Amniotic stem cell (primary cell): ENCODE measurements at regions not wholly inside any gene's neighbourhood (a gene's known extent, or its start where the extent isn't known, plus 50 kb on each side); places are given as distances from the start of the nearest gene placed in this dataset.
"Not testable (repeated sequence)": the region's sequence is repeated elsewhere in the genome, so short reads cannot be mapped to it uniquely, and the experiment has no call there.

Experiments
- DNase-seq: peaks from one replicate; lab custom pipeline; 2025; lab: John Stamatoyannopoulos, UW

- no peak for DNase-seq
Measured at GRCh38 chr5:36390640-36391039, 88.9 kb upstream of the RANBP3L start.

- DNase-seq: no peak
Measured at GRCh38 chr5:36392186-36392585, 90.5 kb upstream of the RANBP3L start.

- no peak for DNase-seq
Measured at GRCh38 chr5:36392818-36393217, 91.1 kb upstream of the RANBP3L start.

DNA sequence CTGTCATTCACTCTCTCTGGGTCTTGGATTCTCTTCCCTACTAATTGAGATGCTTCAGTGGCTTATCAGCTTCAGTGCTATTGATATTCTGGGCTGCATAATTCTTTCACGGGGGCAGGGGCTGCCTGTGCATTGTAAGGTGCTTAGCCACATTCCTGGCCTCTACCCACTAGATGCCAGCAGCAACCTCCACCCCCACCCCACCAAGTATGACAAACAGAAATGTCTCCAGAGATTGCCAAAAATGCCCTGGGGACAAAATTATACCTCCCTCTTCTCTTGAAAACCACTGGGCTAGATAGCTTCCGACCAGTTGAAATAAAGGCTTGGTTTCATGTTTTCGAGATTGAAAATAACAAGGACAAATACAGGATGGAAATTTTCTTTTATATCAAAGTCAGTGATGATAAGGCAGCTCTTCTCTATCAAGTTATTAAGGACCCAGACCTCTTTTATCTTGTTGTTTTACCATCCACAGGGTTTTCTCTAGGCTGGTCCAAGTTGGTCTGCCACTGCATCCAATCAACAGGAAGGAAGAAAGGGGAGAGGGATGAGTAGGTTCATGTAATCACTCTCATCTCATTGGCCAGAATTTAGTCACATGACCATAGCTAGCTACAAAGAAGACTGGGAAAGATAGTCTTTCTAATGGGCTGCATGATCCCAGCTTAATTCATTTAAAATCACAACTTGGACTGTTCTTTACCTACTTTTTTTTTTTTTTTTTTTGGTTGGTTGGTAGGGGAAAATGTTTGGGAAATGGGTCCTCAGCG is 92.1 kb upstream of the RANBP3L start:
- DNase-seq: no peak

- DNase-seq: no peak
Measured at GRCh38 chr5:36395260-36395659, 93.6 kb upstream of the RANBP3L start.

DNA sequence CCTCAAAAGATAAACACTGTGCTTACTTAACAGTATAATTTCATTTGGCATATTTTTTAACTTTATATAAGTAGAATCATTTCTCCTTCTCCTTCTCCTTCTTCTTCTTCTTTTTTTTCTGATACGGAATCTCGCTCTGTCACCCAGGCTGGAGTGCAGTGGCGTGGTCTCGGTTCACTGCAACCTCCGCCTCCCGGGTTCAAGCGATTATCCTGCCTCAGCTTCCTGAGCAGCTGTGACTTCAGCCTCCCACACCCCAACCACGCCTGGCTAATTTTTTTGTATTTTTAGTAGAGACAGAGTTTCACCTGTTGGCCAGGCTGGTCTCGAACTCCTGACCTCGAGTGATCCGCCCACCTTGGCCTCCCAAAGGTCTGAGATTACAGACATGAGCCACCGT is 94.2 kb upstream of the RANBP3L start:
- not testable (repeated sequence) for DNase-seq

DNA sequence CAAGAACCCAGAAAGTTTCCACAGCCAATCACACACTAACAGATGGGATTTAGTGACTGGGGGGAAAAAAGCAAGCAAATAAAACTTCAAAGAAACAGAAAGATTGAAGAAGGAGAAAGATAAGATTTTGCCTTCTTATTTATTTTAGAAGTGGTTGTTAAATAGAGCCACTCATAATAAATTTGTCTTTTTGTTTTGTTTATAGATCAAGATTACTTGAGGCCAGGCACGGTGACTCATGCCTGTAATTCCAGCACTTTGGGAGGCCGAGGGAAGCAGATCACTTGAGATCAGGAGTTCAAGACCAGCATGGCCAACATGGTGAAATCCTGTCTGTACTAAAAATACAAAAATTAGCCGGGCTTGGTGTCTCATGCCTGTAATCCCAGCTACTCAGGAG is 94.9 kb upstream of the RANBP3L start:
- no peak for DNase-seq

- no peak for DNase-seq
Measured at GRCh38 chr5:36397901-36398536, 96.3 kb upstream of the RANBP3L start.

- no peak for DNase-seq
Measured at GRCh38 chr5:36402512-36402906, 100.8 kb upstream of the RANBP3L start.

GRCh38 chr5:36403632-36404311 is 102.1 kb upstream of the RANBP3L start:
- DNase-seq: no peak

DNA sequence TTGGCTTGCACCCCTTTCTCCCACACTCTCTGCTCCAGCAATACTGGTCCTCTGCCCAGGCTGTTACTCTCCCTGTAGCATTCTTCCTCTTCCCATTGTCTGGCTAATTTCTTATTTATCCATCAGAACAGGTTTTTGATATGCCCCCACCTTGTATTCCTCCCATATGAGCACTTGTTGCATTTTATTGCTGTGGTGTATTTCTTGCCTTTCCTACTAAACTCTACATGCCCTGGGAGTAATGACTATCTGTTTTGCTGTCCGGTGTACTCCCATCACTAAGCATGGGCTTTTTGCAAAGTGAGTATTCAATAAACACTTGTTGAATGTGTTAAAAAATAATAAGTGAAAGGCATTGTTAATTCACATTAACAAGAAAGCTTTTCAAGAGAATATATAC is 104.3 kb upstream of the RANBP3L start:
- no peak for DNase-seq

DNA sequence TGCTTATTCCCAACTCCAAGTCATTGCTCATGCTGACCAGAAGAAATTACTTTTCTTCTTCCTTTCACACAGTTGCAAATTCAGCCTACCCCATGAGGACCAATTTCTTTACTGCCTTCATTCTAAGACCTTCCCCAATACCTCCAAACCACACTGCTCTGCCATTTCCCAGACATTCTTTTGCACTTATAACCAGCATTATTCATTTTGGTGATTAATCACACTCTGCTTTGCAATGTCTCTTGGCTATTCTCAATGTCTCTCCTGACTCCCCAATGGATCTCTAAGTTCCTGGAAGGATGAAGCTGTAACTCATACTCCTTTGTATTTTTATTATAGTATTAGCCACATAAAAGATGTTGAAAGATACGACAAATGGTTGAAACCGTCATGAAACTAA is 105.7 kb upstream of the RANBP3L start:
- no peak for DNase-seq

GRCh38 chr5:36409711-36410110 is 108.0 kb upstream of the RANBP3L start:
- not testable (repeated sequence) for DNase-seq

- DNase-seq: not testable (repeated sequence)
Measured at GRCh38 chr5:36410672-36411071, 109.0 kb upstream of the RANBP3L start.

DNA sequence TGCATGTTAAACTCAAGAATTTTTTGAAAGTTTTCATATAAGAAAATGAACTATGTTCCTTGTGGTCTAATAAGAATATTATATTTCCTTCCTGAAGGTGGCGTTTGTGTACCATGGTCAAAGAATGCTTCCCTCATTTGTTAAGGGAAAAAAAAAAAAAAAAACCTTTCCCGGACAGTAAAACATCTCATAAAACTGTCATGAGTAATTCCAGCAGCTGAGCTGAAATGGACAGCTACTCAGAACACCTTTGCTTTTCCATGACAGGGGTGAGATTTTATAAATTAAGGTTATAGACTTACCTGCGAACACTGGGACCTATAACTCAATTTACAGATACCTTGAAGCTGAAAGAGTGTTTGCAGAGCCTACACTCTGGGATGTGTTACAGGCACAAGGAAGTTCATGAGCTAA is 113.2 kb upstream of the RANBP3L start:
- no peak for DNase-seq

DNA sequence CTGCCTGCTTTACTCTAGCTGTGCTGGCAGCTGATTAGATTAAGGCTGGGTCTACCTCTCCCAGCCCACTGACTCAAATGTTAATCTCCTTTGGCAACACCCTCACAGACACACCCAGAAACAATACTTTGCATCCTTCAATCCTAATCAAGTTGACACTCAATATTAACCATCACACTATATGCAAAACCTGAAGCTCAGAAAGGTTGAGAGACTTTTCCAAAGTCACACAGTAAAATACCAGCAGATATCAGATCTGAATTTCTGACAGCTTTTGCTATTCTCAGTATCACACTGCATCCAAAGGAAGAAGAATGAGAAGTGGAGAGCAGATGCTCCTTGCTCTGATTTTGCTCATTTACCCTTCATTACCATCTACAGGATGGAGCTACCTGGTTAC is 114.9 kb upstream of the RANBP3L start:
- DNase-seq: no peak

DNA sequence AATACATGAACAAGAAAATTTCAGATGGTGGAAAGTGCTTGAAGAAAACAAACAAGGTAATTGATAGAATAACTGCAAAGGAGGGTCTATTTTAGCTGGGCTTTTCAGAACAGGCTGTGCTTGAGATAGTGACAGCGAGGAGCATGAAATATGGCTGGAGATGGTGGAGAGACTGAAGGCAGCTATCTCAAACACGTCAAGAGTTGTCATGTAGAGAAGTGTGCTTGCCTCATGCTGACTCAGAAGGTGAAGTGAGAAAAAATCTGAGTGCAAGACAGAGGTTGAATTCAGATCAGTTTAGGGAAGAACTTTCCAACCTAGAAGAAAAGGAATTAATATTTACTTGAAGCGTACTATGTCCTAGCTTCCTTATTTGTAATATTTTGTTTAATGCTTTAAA is 115.5 kb upstream of the RANBP3L start:
- no peak for DNase-seq

DNA sequence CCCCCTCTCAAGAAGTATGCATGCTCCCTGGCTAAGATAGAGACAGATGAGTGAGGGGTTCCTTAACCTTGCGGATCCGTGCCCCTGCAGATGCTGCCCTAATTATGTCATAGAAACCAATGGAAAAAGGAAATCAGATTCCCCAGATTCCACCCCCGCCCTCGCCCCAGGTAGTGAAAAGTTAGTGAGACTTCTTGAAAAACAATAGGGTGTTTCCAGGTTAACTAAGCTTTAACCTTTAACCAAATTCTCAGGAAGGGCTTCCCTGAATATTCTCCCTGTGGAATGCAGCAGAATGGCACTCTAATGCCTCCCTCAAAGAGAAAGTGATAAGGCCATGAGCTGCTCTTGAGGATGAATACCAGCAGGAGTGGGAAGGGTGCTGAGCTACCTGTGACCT is 116.0 kb upstream of the RANBP3L start:
- no peak for DNase-seq

GRCh38 chr5:36418152-36418979 is 116.7 kb upstream of the RANBP3L start:
- no peak for DNase-seq

- no peak for DNase-seq
Measured at GRCh38 chr5:36421256-36421655, 119.6 kb upstream of the RANBP3L start.

- DNase-seq: no peak
Measured at GRCh38 chr5:36422952-36423351, 121.2 kb upstream of the RANBP3L start.

- DNase-seq: no peak
Measured at GRCh38 chr5:36423578-36424307, 122.0 kb upstream of the RANBP3L start.
